AG09309 (cell line): ENCODE measurements at regions not wholly inside any gene's neighbourhood (a gene's known extent, or its start where the extent isn't known, plus 50 kb on each side); places are given as distances from the start of the nearest gene placed in this dataset.

Source experiments
- DNase-seq: peaks from one replicate; pipeline ENCODE4 v3.0.0-alpha.2; 2010; ENCODE audit warnings: low read depth
- H3K4me3 ChIP-seq: 2 replicates; pipeline ENCODE4 v1.5.1; 2011; ENCODE audit warnings: mild to moderate bottlenecking, low read depth, low read length, moderate library complexity; ENCODE audit not compliant: control insufficient read depth
- CTCF ChIP-seq: IDR thresholded peaks from 2 replicates; pipeline ENCODE4 v1.5.1; 2011; ENCODE audit warnings: mild to moderate bottlenecking, low read depth, low read length, inconsistent platforms; ENCODE audit not compliant: insufficient read depth, control insufficient read depth; ENCODE audit errors: missing control alignments

DNA sequence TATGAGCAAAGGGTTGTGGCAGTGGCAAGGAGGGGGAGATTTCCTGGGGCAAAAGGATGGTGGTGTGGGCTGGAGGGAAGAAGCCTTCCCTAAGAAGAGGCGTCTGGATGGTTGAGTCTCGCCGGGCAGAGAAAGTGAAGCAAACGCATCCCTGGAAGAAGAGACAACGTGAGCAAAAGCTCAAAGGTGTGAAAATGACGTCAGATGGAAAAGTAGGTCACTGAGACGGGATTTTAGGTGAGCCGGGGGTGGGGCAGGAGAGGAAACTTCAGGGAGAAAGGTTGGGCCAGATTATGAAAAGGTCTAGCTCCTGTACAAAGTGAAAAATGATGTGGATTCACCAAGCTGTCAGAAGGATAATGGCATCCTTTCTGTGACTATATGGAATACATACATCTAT, 95.3 kb upstream of the KCNE2 start:
- H3K4me3 ChIP-seq, result no peak overlapping the region
- TF ChIP-seq CTCF, result no peak
- DNase-seq, result no peak

DNA sequence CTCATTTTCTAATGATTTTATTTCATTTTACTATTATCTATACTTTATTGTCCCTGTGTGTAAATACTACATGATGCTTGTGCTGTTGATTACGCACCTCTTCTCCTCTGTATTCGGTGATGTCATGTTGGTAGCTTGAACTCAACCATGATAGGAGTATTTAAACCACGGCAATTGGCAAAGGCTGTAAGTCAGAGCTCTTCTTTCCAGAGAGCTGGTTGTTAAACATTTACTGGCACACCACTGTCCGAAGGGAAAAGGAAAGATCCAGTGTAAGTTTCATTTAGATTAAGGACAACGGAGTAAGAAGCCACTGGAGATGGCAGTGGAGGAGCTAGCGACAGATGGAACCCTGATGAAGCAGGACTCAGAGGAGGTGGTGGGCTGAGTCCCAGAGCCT, 93.4 kb upstream of the KCNE2 start:
- DNase-seq, result no peak
- no peak overlapping the region for H3K4me3 ChIP-seq
- no peak for TF ChIP-seq CTCF

DNA sequence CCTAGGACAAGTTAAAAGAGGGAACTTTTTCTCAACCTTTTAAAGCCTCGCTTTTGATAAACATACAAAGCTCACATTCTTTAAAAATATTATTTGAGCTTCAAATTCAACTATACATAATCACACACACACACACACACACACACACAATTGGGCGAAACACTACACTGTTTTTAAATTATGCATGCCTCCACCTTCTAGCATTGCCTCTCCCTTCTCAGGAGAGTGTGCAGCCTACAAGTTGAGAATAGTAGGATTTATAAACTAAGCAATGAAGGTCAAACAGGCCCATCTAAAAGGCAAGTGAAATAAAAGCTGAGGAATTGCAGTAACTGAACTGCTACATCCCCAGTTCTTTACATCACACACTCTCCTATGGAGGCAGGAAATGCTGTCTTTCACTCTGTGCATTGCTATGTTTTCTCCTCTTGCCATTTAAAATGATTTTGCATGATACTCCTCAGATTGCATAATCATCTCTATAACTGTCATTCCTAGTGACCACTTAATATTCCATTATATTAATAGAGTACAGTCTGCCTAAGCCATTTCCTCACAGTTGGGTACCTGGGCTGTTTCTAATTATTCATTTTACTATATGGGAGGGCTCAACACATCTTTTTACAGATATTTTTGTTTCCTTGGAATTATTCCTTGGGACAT, 92.5 kb upstream of the KCNE2 start:
- no peak for DNase-seq
- H3K4me3 ChIP-seq, result no peak overlapping the region
- no peak for TF ChIP-seq CTCF

- H3K4me3 ChIP-seq, result no peak overlapping the region
- no peak for DNase-seq
- TF ChIP-seq CTCF, result no peak
These were observed 91.5 kb upstream of the KCNE2 start for GRCh38 chr21:34272321-34272720.

DNA sequence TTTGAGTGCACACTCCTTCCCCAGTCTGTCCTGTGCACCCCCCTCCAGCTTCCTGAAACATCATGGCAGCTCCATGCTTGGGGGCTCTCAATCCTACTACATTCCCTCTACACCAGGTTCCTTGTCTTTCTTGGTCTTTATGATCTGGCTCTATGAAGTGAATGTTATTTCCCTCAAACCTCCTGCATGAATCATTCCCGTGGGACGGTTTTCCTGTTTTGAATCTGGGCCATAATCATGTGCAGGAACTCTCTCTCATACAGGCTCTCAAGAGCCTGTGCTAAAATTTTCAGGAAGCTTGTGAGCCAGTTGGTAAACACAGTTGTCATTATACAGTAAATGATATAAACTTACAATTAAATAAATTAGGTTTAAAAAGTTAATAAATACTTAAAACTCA, 89.8 kb upstream of the KCNE2 start:
- no peak for DNase-seq
- no peak overlapping the region for H3K4me3 ChIP-seq
- no peak for TF ChIP-seq CTCF

- no peak for DNase-seq
- no peak for TF ChIP-seq CTCF
- no peak overlapping the region for H3K4me3 ChIP-seq
These were observed 86.9 kb upstream of the KCNE2 start for GRCh38 chr21:34276711-34277425.
